SK-N-DZ (cell line): ENCODE measurements at regions not wholly inside any gene's neighbourhood (a gene's known extent, or its start where the extent isn't known, plus 50 kb on each side); places are given as distances from the start of the nearest gene placed in this dataset.
"Not testable (repeated sequence)": the region's sequence is repeated elsewhere in the genome, so short reads cannot be mapped to it uniquely, and the experiment has no call there.

Source experiments
- DNase-seq: peaks from one replicate; pipeline ENCODE4 v3.0.0-alpha.2; 2015; ENCODE audit warnings: low spot score

DNA sequence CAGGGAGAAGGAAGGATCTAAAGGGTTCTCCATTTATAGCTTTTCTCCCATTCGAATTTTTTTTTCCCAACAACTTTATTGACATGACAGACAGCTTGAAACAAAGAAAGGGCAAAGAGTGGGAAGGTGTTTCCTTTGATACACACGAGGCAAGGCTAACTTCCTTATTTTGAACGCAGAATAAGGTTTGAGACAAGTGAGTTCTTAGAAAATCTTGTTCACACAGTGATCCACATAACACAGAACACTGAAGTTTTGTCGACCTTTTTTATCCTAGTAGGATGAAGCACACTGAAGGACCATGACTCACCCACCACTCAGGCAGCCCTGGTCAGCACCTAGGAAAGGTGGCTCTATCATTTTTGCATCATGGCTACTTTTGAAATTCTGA, 425.8 kb upstream of the MDFIC2 start:
- no peak for DNase-seq

DNA sequence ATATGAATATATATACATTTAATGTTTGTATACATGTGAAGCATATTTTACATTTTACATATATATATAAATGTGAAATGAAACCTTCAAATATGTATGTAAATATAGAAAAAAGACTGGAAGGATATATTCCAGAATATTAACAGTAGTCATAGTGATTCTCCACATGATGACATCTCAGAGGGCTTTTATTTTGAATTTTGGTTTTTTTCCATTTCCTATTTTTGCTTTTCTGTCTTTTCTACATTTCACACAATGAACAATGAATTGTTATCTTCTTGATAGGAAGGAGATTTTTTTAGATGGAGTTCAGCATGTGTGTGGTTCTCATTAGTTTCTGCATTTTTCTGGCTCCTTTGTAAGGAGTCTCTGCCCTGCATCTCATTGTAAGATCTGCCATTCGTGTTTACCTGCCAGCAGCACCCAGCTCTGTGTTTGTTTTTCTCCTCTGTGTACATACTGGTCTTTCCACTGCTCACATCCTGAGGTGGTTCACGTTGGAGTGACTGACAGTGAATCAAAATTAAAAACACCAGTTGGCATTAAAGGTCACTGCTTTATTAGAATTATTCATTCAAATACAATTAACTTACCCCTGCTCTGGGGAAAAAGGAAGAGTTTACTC, 425.3 kb upstream of the MDFIC2 start:
- DNase-seq, result no peak

DNA sequence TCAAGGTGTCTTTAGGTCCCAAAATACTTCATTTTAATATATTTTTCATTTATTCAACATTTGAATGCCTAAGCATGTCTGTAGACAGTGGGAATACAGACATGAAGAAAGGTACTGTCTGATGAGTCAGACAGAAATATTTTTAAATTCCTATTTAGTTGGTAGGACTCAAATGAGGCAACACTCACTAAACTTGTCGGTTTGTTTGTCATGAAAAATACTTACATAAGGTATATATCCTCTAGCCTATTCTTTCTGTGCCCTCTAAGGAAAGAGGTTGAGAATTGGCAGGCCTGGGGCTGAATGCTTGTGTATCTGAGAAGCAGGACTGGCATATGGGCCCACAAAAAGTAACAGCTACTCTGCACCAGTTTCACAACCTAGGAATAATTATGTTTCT, 423.6 kb upstream of the MDFIC2 start:
- no peak for DNase-seq

DNA sequence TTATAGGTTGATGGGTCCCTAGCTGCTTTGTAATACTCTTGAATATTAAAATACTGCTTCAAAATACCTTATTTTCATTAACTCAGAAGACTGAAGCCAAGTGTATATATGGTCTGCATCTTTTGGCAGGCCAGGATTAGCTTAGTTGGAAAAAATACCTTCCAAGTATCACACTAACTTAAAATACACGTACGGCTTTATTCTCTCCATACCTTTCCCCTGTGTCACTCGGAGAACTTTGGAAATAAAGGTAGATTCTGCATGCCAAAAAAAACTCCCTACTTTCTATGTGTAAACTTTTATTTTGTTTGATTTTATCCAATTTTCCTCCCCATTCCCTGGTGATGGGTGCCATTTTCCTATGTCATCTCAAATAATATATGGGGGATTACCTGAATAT, 422.3 kb upstream of the MDFIC2 start:
- no peak for DNase-seq

DNA sequence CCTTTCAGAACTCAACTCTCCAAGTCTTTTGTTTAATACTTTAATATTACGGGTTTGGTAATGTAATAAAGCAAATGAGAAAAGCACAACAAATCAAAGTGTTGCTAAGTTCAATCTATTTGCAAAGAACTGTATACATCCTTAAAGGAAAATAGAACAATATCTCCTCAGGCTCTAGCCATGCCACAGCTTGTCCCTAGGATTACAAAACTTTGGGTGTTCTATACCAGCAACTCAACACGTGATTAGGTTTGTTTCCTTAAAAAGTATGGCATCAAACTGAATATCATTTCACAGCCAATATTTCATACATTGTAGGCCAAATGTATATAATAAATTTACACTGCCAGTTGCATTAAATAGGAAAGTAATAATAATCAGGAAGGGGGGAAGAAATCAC, 418.6 kb upstream of the MDFIC2 start:
- DNase-seq, result no peak

DNA sequence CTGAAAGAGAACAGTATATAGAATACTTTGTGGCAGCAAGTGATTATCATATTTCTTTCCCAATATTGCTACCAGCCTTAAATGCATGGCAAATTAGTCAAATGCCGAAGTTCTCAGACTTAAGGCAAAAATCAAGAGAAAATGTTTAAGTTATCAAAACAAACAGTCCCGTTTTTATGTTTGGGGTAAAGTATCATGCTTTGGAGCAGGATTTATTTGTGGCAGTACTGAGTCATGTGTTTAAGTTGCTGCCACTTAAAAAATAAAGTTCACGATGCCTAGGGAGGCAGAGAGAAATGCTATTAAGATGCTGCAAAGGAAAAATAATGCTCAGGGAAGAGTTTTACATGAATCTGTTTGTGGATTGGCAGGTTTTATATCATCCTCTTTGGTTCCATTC, 417.4 kb upstream of the MDFIC2 start:
- no peak for DNase-seq

DNA sequence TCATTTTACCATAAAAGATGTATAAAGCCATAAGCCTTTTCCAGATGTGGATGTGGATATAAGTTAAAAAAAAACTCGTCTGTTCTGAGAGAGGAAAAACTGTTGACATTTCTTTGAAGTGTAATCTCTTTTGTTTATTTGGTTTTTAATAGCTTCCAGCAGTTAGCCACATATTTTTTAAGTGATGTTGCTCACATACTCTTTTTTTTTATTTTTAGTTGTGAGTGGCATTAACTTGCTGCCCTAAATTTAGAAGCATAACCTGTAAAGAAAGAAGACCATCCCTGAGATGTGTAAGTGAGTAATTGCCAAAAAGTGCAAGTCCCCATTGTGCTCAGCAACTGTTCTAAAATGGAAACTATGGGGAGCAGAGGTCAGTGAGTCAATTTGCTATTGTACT, 415.9 kb upstream of the MDFIC2 start:
- DNase-seq, result no peak

DNA sequence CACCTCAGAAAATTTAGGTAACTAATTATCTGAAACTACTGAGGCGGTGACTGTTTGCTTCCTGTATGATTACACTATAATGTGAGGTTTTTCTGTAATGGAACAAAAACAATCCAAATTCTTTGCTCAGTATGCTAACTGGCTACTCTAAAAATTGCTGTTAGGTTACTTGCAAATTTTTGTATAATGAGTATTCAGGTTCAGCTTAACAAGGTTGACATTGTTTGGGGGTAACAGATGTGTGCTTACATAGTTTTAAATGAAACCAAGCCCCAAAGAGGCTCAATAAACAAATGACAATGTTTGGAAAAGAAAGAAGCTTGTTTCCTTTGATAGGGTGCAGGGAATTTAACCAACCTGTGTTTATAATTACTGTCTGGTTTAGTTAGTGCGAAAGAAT, 414.5 kb upstream of the MDFIC2 start:
- DNase-seq, result no peak

DNA sequence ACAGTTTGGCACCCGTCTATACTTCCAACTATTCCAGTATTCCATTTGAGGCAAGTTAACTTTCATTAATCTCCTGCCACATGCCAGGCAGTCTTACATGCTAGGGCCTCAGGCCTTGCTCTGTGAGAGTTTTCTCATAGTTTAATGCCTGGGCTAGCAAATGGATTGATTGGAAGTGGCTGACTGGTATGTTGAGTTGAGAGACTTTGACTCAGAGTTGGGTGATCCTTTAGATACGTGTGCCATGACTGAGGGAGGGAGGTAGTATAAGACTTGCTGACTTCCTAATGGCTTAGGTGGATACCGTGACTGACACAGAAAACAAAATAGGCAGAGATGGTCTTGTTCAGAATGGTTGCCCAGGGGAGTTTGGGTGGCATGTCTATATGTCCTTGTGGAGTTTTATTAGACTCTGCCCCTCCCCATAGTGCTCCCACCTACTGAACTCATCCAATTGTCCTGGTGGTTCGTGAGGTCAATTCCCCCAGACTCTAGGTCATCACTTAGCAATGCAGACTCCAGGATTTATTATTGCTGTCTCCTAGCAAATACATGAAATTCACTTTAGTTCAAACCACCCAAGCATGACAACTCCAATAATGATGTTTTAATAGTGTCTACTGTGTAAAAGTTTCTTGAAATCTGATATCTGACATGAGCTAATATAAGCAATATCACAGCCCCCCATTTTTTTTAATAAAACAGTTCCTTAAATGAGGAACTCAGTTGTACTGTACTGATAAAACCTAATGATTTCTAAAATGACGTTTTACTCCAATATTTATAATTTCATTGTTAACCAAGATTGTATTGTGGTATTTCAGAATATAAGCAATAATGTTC, 413.9 kb upstream of the MDFIC2 start:
- DNase-seq, result no peak

DNA sequence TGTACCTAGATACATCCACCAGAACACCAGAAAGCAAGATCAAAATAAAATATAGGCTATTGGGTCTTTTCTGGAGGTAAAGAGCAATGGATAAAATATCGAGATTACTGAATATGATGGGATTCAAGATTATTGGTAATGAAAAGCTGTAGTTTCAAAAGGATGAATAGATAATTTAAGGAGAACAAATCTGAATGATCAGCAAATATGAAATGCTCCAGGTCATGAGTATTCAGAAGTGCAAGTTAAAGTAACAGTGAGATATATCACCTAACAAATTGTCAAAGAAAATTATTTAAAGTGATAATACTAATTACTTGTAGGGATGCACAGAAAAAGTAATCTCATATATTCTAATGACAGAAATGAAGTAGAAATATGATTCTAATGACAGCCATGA, 409.6 kb upstream of the MDFIC2 start:
- no peak for DNase-seq

DNA sequence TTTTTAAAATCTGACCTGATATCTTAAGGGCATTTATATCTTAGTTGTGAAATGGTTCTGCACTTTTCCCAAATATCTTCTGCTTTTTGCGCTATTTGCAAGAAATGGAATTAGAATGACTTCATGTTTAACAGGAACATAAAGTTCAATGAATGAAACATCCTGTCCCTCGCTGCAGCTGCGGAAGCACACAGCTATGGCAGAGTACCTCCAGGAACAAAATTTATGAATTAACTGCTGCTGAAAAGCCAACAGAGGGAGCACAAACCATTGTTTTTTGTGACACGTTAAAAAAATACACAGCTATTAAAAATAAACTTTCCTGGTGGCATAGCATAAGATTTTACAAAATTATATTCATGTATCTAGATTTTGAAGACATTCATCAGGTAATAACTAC, 404.4 kb upstream of the MDFIC2 start:
- no peak for DNase-seq

DNA sequence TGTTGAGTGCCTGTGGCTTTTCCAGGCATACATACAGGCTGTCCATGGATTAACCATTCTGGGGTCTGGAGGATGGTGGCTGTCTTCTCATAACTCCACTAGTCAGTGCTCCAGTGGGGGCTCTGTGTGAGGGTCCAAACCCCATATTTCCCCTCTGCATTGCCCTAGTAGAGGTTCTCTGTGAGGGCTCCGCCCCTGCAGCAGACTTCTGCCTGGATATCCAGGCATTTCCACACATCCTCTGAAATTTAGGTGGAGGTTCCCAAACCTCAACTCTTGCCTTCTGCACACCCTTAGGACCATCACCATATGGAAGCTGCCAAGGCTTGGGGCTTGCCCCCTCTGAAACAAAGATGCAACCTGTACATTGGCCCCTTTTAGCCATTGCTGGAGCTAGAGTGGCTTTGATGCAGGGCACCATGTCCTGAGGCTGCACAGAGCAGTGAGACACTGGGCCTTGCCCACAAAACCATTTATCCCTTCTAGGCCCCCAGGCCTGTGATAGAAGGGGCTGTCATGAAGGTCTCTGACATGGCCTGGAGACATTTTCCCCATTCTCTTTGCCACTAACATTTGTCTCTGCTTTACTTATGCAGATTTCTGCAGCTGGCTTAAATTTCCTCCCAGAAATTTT, 400.1 kb upstream of the MDFIC2 start:
- no peak for DNase-seq

DNA sequence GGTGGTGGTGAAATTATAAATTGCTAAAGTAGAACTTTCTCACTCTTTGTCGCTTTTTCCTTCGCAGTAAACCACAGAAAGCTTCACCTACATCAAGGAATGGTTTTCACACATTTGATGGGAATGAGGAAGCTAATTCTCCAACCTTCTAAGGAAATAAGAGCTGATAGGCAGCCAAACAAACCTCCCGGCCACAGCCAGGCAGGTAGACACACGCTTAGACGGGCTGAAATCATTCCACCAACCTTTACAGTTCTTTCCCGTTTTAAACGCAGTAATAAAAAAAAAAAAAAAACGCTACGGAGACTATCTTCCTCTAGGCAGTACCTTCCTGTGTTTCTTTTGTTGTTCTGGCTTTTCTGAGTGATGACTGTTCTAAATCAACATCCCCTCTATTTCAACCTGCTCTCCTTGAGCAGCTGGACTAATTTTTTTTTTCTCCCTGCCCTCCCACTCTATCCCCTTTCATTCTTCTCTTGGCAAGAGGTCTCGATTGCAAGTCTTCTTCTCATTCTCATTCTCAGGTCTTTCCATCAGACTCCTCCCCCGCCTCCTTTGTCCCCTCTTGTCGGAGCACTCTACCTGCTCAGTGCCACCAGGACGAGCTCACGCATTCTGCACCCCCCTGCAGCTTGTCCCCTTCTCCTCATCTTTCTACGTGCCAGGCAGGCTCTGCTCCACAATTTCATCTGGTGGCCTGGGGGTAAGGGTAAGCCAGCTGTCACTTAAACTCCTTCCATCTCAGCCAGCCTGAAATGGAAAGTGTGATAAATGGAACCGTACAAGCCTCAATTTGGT, 391.1 kb upstream of the MDFIC2 start:
- no peak for DNase-seq

DNA sequence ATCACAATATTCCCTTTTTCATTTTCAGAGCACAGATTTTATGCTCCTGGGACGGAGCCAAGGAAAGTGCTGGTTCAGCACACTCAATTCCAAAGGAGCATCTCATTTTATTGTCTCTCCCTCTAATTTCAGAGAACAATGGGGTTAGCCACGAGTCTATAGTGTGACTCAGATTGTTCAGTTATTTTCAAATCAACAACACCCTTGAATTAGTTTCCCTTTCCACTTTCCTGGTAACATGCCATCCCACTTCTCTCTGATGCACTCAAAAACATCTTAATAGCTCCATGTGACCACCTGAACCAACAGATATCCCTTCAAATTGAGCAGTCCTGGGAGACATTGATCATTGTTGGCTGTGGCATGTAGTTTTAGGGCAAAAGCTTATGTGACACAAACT, 389.7 kb upstream of the MDFIC2 start:
- DNase-seq, result no peak

DNA sequence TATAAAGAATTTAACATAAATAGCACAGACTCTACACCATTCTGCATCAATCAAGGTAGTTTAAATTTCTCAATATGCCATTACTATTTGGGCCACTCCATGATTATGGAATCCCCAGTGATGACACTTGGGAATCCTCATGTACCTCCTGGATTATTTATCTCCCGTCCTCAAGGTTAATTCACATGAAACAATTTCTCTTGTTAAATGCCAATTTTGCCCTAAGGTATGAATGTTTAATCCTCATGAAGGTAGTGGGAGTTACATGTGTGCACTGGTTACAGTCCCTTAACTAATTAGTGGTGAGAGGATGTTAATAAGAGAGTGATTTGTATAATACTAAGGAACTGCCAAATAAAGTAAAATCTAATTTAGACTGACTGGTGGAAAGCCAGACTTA, 372.3 kb upstream of the MDFIC2 start:
- DNase-seq, result no peak

DNA sequence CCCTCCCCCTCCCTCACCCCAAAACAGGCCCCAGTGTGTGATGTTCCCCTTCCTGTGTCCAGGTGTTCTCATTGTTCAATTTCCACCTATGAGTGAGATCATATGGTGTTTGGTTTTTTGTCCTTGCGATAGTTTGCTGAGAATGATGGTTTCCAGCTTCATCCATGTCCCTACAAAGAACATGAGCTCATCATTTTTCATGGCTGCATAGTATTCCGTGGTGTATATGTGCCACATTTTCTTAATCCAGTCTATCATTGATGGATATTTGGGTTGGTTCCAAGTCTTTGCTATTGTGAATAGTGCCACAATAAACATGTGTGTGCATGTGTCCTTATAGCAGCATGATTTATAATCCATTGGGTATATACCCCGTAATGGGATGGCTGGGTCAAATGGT, 363.4 kb upstream of the MDFIC2 start:
- DNase-seq, result not testable (repeated sequence)

DNA sequence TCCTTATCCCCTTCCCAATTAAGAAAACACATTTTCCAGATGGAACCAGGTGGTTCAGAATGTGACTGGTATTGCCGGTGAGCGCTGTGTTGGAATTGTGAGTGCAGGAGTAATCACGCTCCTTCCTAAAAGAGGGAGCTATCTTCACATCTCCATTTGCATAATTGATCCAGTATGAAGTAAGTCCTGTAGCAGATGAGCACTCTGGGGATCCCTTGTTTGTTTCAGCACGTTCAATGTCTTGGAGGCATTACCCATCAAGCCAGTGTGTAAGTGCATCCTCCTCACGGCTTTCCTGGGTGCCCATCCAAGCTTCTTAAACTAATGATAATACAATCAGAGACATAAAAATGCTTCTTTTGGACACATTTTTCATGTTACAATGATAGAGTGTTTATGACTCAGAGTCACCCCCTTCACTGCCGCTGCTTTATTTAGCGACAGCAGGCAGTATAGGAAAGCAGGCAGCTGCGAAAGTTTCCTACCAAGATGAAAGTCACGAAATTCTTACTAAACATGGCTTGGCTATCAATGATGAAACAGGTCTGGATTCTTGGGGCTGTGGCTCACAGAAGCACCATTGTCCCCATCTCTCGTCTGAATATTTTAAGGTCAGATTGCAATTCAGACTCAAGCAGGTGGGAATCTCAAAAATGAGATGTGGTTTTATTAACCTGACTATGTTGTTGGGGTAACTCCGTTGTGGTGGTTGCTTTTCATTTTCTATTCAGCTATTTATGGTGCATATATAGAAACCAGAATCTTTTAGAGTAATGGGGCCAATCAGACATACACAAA, 346.3 kb upstream of the MDFIC2 start:
- no peak for DNase-seq

DNA sequence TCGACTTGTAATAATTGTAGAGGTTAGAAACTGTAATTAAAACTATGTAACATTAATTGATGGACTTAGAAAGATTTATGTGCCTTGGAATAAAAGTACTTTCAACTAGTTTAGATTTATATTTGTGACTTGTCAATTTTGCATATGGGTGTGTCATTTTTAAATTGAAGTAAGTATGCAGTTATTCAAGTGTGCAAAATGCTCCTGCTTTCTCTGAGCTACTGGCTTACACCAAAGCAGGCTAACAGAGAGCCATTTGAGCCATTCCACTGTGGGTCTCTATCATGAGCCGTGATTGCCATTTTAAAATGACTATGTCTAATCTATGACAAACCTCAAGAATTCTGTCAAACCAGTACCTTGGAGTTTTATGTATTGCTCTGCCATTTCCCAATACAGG, 345.0 kb upstream of the MDFIC2 start:
- no peak for DNase-seq

DNA sequence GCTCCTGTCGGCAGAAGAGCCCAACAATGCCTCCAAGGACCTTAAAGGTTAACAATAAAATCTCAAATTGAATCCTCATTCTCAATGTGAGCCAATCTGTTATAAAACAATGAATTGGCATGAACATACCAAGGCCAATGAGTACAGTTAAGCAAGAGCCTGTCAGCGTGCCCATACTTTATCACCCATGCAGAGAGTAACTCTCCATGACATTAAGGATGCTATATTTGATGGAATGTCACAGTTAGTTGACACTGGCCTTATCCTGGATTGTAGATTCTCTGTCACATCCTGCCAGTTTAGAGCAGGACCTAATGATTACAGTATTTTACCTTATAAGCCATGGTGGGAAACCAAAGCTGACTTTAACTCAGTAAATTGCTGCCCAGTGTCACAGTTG, 335.4 kb upstream of the MDFIC2 start:
- no peak for DNase-seq

DNA sequence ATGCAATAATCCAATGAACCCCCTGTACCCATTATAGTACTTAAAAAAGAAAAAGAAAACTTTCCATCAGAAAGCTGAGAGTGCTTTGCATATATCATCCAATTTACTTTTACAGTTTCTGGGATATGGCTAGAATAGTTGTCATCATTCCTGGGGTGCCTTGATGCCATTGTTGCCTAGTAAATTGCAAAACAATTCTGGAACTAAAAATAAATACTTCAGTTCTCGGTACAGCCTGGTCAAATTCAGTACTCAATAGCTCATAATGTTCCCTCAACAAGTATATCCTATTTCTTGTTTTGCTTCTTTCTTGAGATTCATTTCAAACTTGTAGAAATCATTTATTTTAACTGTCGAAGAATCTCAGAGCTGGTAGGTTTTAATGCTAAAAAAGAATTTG, 334.7 kb upstream of the MDFIC2 start:
- DNase-seq, result no peak

DNA sequence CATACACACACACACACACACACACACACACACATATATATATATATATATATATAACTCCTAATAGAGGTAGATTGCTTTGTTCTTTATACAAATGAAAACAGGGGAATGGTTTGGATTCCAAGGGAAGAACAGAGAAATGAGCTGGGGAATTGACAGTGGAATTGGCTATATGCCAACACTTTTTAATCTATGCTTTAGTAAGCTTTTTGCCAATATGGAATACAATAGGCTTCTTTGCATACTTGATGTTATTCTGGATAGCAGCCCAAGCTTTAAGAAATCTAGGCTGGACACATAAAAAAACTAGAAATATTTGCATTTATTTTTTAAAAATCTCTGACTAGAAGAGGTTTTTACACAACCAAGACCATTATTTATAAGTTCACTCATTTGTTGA, 334.2 kb upstream of the MDFIC2 start:
- DNase-seq, result no peak
